ENCODE measurements at regions not wholly inside any gene's neighbourhood (a gene's known extent, or its start where the extent isn't known, plus 50 kb on each side); places are given as distances from the start of the nearest gene placed in this dataset.

- DNase-seq, result no peak
These were observed 209.2 kb downstream of the MATN1 start for GRCh38 chr1:30514137-30514654.

- no peak for DNase-seq
These were observed 209.8 kb downstream of the MATN1 start for GRCh38 chr1:30513396-30514136.

GRCh38 chr1:30512914-30513265, 210.5 kb downstream of the MATN1 start:
- no peak for DNase-seq

- no peak for DNase-seq
These were observed 211.1 kb downstream of the MATN1 start for GRCh38 chr1:30511991-30512913.

GRCh38 chr1:30511563-30511962, 211.8 kb downstream of the MATN1 start:
- no peak for DNase-seq

GRCh38 chr1:30511106-30511505, 212.3 kb downstream of the MATN1 start:
- DNase-seq, result no peak

GRCh38 chr1:30509670-30510069, 213.7 kb downstream of the MATN1 start:
- DNase-seq, result no peak

- no peak for DNase-seq
These were observed 214.8 kb downstream of the MATN1 start for GRCh38 chr1:30508611-30509010.

- no peak for DNase-seq
These were observed 215.3 kb downstream of the MATN1 start for GRCh38 chr1:30508175-30508448.

GRCh38 chr1:30507401-30508174, 215.8 kb downstream of the MATN1 start:
- DNase-seq, result no peak

- DNase-seq, result no peak
These were observed 216.4 kb downstream of the MATN1 start for GRCh38 chr1:30507016-30507312.

GRCh38 chr1:30506291-30507015, 216.9 kb downstream of the MATN1 start:
- DNase-seq, result no peak

GRCh38 chr1:30505853-30506252, 217.5 kb downstream of the MATN1 start:
- DNase-seq, result no peak

GRCh38 chr1:30492451-30492850, 230.9 kb downstream of the MATN1 start:
- no peak for DNase-seq

GRCh38 chr1:30491831-30492230, 231.6 kb downstream of the MATN1 start:
- no peak for DNase-seq

- DNase-seq, result no peak
These were observed 232.8 kb downstream of the MATN1 start for GRCh38 chr1:30490554-30491053.

GRCh38 chr1:30489737-30490389, 233.5 kb downstream of the MATN1 start:
- DNase-seq, result no peak

GRCh38 chr1:30488324-30488913, 235.0 kb downstream of the MATN1 start:
- DNase-seq, result no peak

- no peak for DNase-seq
These were observed 236.3 kb downstream of the MATN1 start for GRCh38 chr1:30487042-30487441.

- no peak for DNase-seq
These were observed 238.3 kb downstream of the MATN1 start for GRCh38 chr1:30485072-30485471.

GRCh38 chr1:30484668-30485067, 238.7 kb downstream of the MATN1 start:
- no peak for DNase-seq
